H1 (cell line): ENCODE measurements at regions not wholly inside any gene's neighbourhood (a gene's known extent, or its start where the extent isn't known, plus 50 kb on each side); places are given as distances from the start of the nearest gene placed in this dataset.

Experiments
- CTCF ChIA-PET: fragments of 300-600 bp; sonication (Branson Sonifier 250); formaldehyde crosslinking; loops from one replicate; lab custom pipeline; 2021; ENCODE audit not compliant: partially characterized antibody; lab: Charles Lee
- POLR2A ChIA-PET: fragments of 300-600 bp; sonication (Branson Sonifier 250); formaldehyde crosslinking; loops from one replicate; lab custom pipeline; 2021; ENCODE audit warnings: inconsistent platforms; ENCODE audit not compliant: partially characterized antibody; lab: Charles Lee
- DNase-seq, 2 experiments: peaks; one replicate each; pipeline versions ENCODE4 v3.0.0 to v3.0.0-alpha.2; 2010 to 2022; ENCODE audit warnings: low spot score in 2 of 2, low read depth in 1 of 2, mixed read lengths in 1 of 2
- FAIRE-seq: peaks from 2 replicates; lab custom pipeline; 2011; peaks lifted over from hg19 to GRCh38; lab: Jason Lieb, UNC
- H2AFZ ChIP-seq: 2 replicates; pipeline ENCODE4 v1.8.1; 2012; ENCODE audit warnings: low read length, inconsistent platforms
- H2AK5ac ChIP-seq: 2 replicates; pipeline ENCODE4 v1.6.1; 2013; ENCODE audit warnings: low read depth, low read length
- H2BK120ac ChIP-seq: replicated peaks from 2 replicates; pipeline ENCODE3; 2013; ENCODE audit warnings: low read depth, low read length, inconsistent platforms
- H2BK12ac ChIP-seq: 2 replicates; pipeline ENCODE4 v1.6.1; 2013; ENCODE audit warnings: low read depth, low read length
- H2BK15ac ChIP-seq: 2 replicates; pipeline ENCODE4 v1.6.1; 2013; ENCODE audit warnings: low read length
- H2BK20ac ChIP-seq: 2 replicates; pipeline ENCODE4 v1.6.1; 2013; ENCODE audit warnings: low read length
- H2BK5ac ChIP-seq: 2 replicates; pipeline ENCODE4 v1.6.1; 2013; ENCODE audit warnings: low read depth, low read length
- H3K14ac ChIP-seq: 2 replicates; pipeline ENCODE4 v1.6.1; 2013; ENCODE audit warnings: inconsistent platforms; ENCODE audit not compliant: insufficient read length
- H3K18ac ChIP-seq: 2 replicates; pipeline ENCODE4 v1.6.1; 2013; ENCODE audit warnings: low read length; ENCODE audit errors: extremely low read depth
- H3K23ac ChIP-seq: 2 replicates; pipeline ENCODE4 v1.6.1; 2013; ENCODE audit warnings: inconsistent platforms; ENCODE audit not compliant: insufficient read length
- H3K23me2 ChIP-seq: 2 replicates; pipeline ENCODE4 v1.6.1; 2013; ENCODE audit warnings: low read depth, low read length
- H3K27ac ChIP-seq: 2 replicates; pipeline ENCODE4 v1.6.1; 2011; ENCODE audit warnings: low read depth, low read length, inconsistent platforms
- H3K27me3 ChIP-seq, 4 experiments: replicated peaks in 1 of 4; 1 replicate in 1 of 4; 2 replicates in 3 of 4; pipeline versions ENCODE4 v1.6.1 to v1.8.1; 2011 to 2013; ENCODE audit warnings: low read length in 3 of 4, mild to moderate bottlenecking in 3 of 4, inconsistent platforms in 2 of 4, mixed read lengths in 2 of 4, moderate library complexity in 1 of 4; ENCODE audit not compliant: control insufficient read depth in 3 of 4, insufficient read depth in 3 of 4; ENCODE audit errors: extremely low read depth in 1 of 4
- H3K36me3 ChIP-seq, 4 experiments: 2 replicates each; pipeline versions ENCODE4 v1.6.1 to v1.8.1; 2011 to 2013; ENCODE audit warnings: mild to moderate bottlenecking in 4 of 4, low read length in 3 of 4, moderate library complexity in 2 of 4, control low read depth in 1 of 4, inconsistent platforms in 1 of 4; ENCODE audit not compliant: insufficient read depth in 4 of 4, control insufficient read depth in 2 of 4
- H3K4ac ChIP-seq: replicated peaks from 2 replicates; pipeline ENCODE3; 2013; ENCODE audit warnings: low read length, low read depth, mixed read lengths, inconsistent platforms; ENCODE audit not compliant: insufficient read length
- H3K4me1 ChIP-seq, 4 experiments: replicated peaks in 1 of 4; 1 replicate in 1 of 4; 2 replicates in 3 of 4; pipeline versions ENCODE4 v1.6.1 to v1.8.1; 2011 to 2013; ENCODE audit warnings: low read length in 3 of 4, inconsistent platforms in 2 of 4, mixed read lengths in 1 of 4; ENCODE audit not compliant: insufficient read depth in 4 of 4, control insufficient read depth in 3 of 4
- H3K4me2 ChIP-seq, 2 experiments: 2 replicates each; pipeline versions ENCODE4 v1.6.1 to v1.8.1; 2011 to 2013; ENCODE audit warnings: low read depth in 2 of 2, low read length in 2 of 2, control low read depth in 1 of 2, inconsistent platforms in 1 of 2, mild to moderate bottlenecking in 1 of 2; ENCODE audit not compliant: insufficient read depth in 1 of 2
- H3K4me3 ChIP-seq, 4 experiments: fragments of 200-600, 300-600 bp in 1 of 4; sonication (generic), shearing (Covaris generic), sonication (Bioruptor Twin) in 1 of 4; 2 replicates each; pipeline versions ENCODE4 v1.5.1 to v1.8.1; 2011 to 2016; ENCODE audit warnings: low read length in 4 of 4, low read depth in 3 of 4, control low read depth in 2 of 4, inconsistent platforms in 2 of 4, mild to moderate bottlenecking in 2 of 4, mixed read lengths in 1 of 4, moderate library complexity in 1 of 4; ENCODE audit not compliant: insufficient read depth in 2 of 4; ENCODE audit errors: extremely low read depth in 1 of 4
- H3K56ac ChIP-seq: replicated peaks from 2 replicates; pipeline ENCODE3; 2013; ENCODE audit warnings: low read depth, mild to moderate bottlenecking, mixed read lengths, low read length, inconsistent platforms; ENCODE audit not compliant: insufficient read length
- H3K79me1 ChIP-seq: 2 replicates; pipeline ENCODE4 v1.6.1; 2013; ENCODE audit warnings: low read depth, low read length, control low read depth
- H3K79me2 ChIP-seq, 2 experiments: 2 replicates each; pipeline versions ENCODE4 v1.6.1 to v1.8.1; 2012 to 2013; ENCODE audit warnings: low read length in 2 of 2, mild to moderate bottlenecking in 2 of 2, inconsistent platforms in 1 of 2; ENCODE audit not compliant: insufficient read depth in 2 of 2, control insufficient read depth in 1 of 2
- H3K9ac ChIP-seq, 4 experiments: replicated peaks in 1 of 4; 1 replicate in 1 of 4; 2 replicates in 3 of 4; pipeline versions ENCODE4 v1.6.1 to v1.8.1; 2011 to 2013; ENCODE audit warnings: low read depth in 3 of 4, low read length in 3 of 4, control low read depth in 2 of 4, mild to moderate bottlenecking in 2 of 4, moderate library complexity in 2 of 4, inconsistent platforms in 1 of 4; ENCODE audit errors: extremely low read depth in 1 of 4
- H3K9me3 ChIP-seq, 2 experiments: 2 replicates each; pipeline versions ENCODE4 v1.6.1 to v1.8.1; 2012 to 2013; ENCODE audit warnings: mild to moderate bottlenecking in 2 of 2, moderate library complexity in 2 of 2, control low read depth in 1 of 2, inconsistent platforms in 1 of 2, low read depth in 1 of 2, low read length in 1 of 2, mixed read lengths in 1 of 2; ENCODE audit not compliant: insufficient read depth in 2 of 2
- H4K20me1 ChIP-seq, 2 experiments: replicated peaks in 1 of 2; 2 replicates each; pipeline versions ENCODE3 to v1.8.1; 2011 to 2013; ENCODE audit warnings: inconsistent platforms in 2 of 2, low read length in 2 of 2, mild to moderate bottlenecking in 1 of 2; ENCODE audit not compliant: insufficient read depth in 2 of 2, control insufficient read depth in 1 of 2
- H4K5ac ChIP-seq: 2 replicates; pipeline ENCODE4 v1.6.1; 2013; ENCODE audit warnings: low read length, low read depth, mixed read lengths, inconsistent platforms; ENCODE audit not compliant: insufficient read length
- H4K8ac ChIP-seq: 2 replicates; pipeline ENCODE4 v1.8.0; 2013; ENCODE audit warnings: mild to moderate bottlenecking, moderate library complexity, low read length, inconsistent platforms; ENCODE audit not compliant: insufficient read depth; ENCODE audit errors: extremely low read depth
- H4K91ac ChIP-seq: replicated peaks from 2 replicates; pipeline ENCODE3; 2013; ENCODE audit warnings: low read length, mixed read lengths, inconsistent platforms; ENCODE audit not compliant: insufficient read length
- BRCA1 ChIP-seq: IDR thresholded peaks from 2 replicates; pipeline ENCODE4 v1.6.1; 2012; ENCODE audit warnings: low read depth, low read length, improper control_type of control experiment
- CHD1 ChIP-seq: IDR thresholded peaks from 2 replicates; pipeline ENCODE4 v1.6.1; 2012; ENCODE audit warnings: low read depth, low read length, improper control_type of control experiment
- CREB1 ChIP-seq: IDR thresholded peaks from 2 replicates; pipeline ENCODE4 v1.6.1; 2012; ENCODE audit warnings: inconsistent platforms
- EGR1 ChIP-seq: IDR thresholded peaks from 2 replicates; pipeline ENCODE4 v1.6.1; 2011; ENCODE audit warnings: low read depth, low read length, borderline replicate concordance
- EP300 ChIP-seq, 2 experiments: IDR thresholded peaks; 1 replicate in 1 of 2; 2 replicates in 1 of 2; pipeline ENCODE4 v1.6.1; 2011 to 2012; ENCODE audit warnings: low read depth in 2 of 2, low read length in 2 of 2, mild to moderate bottlenecking in 2 of 2, borderline replicate concordance in 1 of 2, inconsistent platforms in 1 of 2, moderate library complexity in 1 of 2
- EZH2 ChIP-seq: fragments of 200-600 bp; sonication (generic); IDR thresholded peaks from 2 replicates; pipeline ENCODE4 v1.7.1; 2012; ENCODE audit warnings: low read depth, mild to moderate bottlenecking, moderate library complexity, low read length, inconsistent platforms; ENCODE audit not compliant: severe bottlenecking
- JUN ChIP-seq: IDR thresholded peaks from 2 replicates; pipeline ENCODE4 v1.6.1; 2011; ENCODE audit warnings: low read depth, mild to moderate bottlenecking, improper control_type of control experiment, low read length
- PHF8 ChIP-seq: fragments of 200-600 bp; sonication (generic); conservative IDR thresholded peaks from 2 replicates; pipeline ENCODE4 v1.7.1; 2012; ENCODE audit warnings: low read depth, mild to moderate bottlenecking, inconsistent platforms, low read length, moderate library complexity
- SRF ChIP-seq: IDR thresholded peaks from 2 replicates; pipeline ENCODE4 v1.6.1; 2011; ENCODE audit warnings: mild to moderate bottlenecking, low read depth, low read length, moderate library complexity
- WGBS, 2 experiments: shearing (Covaris generic) in 1 of 2; methylation state at CpG; one replicate each; pipeline versions ENCODE4 v1.1.6 to v1.1.7; 2013 to 2015; ENCODE audit warnings: low lambda C conversion rate in 2 of 2, mixed read lengths in 2 of 2, inconsistent platforms in 1 of 2, low coverage in 1 of 2, missing lambda C conversion rate in 1 of 2; ENCODE audit not compliant: insufficient replicate concordance in 2 of 2, insufficient coverage in 1 of 2, insufficient read length in 1 of 2; ENCODE audit errors: extremely low coverage in 1 of 2, missing lambda C conversion rate in 1 of 2; 5-methylcytosine and 5-hydroxymethylcytosine counted together
- TF ChIP-seq, protein P1 (sequence below): IDR thresholded peaks from 2 replicates; pipeline ENCODE4 v1.6.1; 2012; ENCODE audit warnings: low read length, inconsistent platforms

DNA sequence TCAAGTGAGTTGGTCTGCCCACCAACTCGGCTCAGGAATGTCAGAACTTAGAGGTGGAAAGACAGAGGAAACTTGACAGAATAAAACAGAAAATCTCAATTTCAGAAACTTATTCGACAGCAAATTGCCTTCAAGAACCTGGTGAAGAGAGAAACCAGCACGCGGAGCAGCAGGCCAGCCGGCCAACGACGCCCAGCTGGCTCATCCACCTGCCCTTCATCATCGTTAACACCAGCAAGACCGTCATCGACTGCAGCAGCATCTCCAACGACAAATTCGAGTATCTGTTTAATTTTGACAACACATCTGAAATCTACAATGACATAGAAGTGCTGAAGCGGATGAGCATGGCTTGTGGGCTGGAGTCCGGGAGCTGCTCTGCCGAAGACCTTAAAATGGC lies 350.8 kb upstream of the CAMK1G start:
- no peak overlapping the region for H3K4me3 ChIP-seq
- H4K5ac ChIP-seq, result no peak overlapping the region
- H3K79me2 ChIP-seq, result no peaks in the 10 kb centered on the region
- ChIA-PET CTCF (interaction anchor here (0.6 to 2.5 kb wide), 4 partner anchors 16 to 30 kb away, joined by 4 to 7 read pairs (median 5); no protein-coding TSS in a partner anchor), POLR2A (no interaction called here)
- 96% methylated on average over 15 of the region's 15 CpGs; no CpG with 5 or more reads in 1 of the 2 experiments for WGBS, 2 experiments
- H3K4me2 ChIP-seq, result no peak overlapping the region
- H4K8ac ChIP-seq, result no peak overlapping the region
- H3K79me1 ChIP-seq, result no peaks in the 10 kb centered on the region
- no peak overlapping the region for H3K9ac ChIP-seq
- H3K23ac ChIP-seq, result no peak overlapping the region
- no peak overlapping the region for H2BK15ac ChIP-seq
- H2AFZ ChIP-seq, result no peak overlapping the region
- DNase-seq (no peak), FAIRE-seq (no peak)
- no peak overlapping the region for H3K27ac ChIP-seq
- H3K18ac ChIP-seq, result no peak overlapping the region
- H3K4ac ChIP-seq, result no peak overlapping the region
- H3K4me1 ChIP-seq, result no peaks in the 10 kb centered on the region
- H2BK20ac ChIP-seq, result no peak overlapping the region
- H2BK120ac ChIP-seq, result no peak overlapping the region
- H4K20me1 ChIP-seq, result no peaks in the 10 kb centered on the region
- H3K27me3 ChIP-seq, result no peaks in the 10 kb centered on the region
- no peak overlapping the region for H3K14ac ChIP-seq
- H2AK5ac ChIP-seq, result no peak overlapping the region
- H3K56ac ChIP-seq, result no peak overlapping the region
- no peak for TF ChIP-seq CREB1
- no peak for TF ChIP-seq EZH2
- TF ChIP-seq, protein P1, sequence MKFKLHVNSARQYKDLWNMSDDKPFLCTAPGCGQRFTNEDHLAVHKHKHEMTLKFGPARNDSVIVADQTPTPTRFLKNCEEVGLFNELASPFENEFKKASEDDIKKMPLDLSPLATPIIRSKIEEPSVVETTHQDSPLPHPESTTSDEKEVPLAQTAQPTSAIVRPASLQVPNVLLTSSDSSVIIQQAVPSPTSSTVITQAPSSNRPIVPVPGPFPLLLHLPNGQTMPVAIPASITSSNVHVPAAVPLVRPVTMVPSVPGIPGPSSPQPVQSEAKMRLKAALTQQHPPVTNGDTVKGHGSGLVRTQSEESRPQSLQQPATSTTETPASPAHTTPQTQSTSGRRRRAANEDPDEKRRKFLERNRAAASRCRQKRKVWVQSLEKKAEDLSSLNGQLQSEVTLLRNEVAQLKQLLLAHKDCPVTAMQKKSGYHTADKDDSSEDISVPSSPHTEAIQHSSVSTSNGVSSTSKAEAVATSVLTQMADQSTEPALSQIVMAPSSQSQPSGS, result no peak
- no peak for TF ChIP-seq JUN
- no peak for TF ChIP-seq PHF8
- no peak for TF ChIP-seq EGR1
- no peak for TF ChIP-seq BRCA1
- no peak for TF ChIP-seq EP300 (IDR thresholded peaks at IDR 0.05; ENCODE audit: borderline replicate concordance in 1 of 2, low read depth in 2 of 2, low read length in 2 of 2)
- TF ChIP-seq CHD1, result no peak
- no peak for TF ChIP-seq SRF
- H2BK5ac ChIP-seq, result no peak overlapping the region
- H2BK12ac ChIP-seq, result no peak overlapping the region
- H3K36me3 ChIP-seq, result no peaks in the 10 kb centered on the region; a peak in 1 of 8 replicates
- H4K91ac ChIP-seq, result no peak overlapping the region
- H3K23me2 ChIP-seq, result no peaks in the 10 kb centered on the region
- peaks cover 0 to 7% of the 10 kb centered on the region in 2 experiments; a peak in 2 of 4 replicates for H3K9me3 ChIP-seq
